ENCODE measurements at regions not wholly inside any gene's neighbourhood (a gene's known extent, or its start where the extent isn't known, plus 50 kb on each side); places are given as distances from the start of the nearest gene placed in this dataset.
"Not testable (repeated sequence)": the region's sequence is repeated elsewhere in the genome, so short reads cannot be mapped to it uniquely, and the experiment has no call there.

DNA sequence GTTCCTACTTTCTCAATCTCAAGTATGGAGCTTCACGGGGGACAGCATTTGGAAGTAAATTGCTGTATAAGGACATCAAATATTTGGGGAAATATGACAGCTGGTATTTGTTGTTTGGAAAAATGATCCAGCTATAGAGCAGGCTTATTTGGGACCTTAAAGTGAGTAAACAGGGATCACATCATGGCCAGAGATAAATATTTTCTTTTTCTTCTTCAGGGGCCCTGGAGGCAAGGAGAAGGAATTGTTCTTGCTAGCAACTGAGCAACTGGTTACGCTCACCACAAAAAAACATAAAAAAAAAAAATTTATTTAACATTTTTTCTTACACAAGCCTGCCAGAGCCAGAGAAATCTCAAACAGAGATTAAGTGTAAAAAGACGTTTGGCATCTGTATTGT, 277.2 kb upstream of the UGT8 start:
- Mint-ChIP-seq H3K36me3 (ENCODE audit: low read depth) (no peaks in the 10 kb centered on the region), H3K4me1 (ENCODE audit: low read depth) (no peaks in the 10 kb centered on the region), H3K9me3 (no peaks in the 10 kb centered on the region), H3K27ac (no peak overlapping the region), H3K4me3 (no peak overlapping the region), H3K27me3 (no peaks in the 10 kb centered on the region)
- intact Hi-C loops (cut with micrococcal nuclease): no loop called here

DNA sequence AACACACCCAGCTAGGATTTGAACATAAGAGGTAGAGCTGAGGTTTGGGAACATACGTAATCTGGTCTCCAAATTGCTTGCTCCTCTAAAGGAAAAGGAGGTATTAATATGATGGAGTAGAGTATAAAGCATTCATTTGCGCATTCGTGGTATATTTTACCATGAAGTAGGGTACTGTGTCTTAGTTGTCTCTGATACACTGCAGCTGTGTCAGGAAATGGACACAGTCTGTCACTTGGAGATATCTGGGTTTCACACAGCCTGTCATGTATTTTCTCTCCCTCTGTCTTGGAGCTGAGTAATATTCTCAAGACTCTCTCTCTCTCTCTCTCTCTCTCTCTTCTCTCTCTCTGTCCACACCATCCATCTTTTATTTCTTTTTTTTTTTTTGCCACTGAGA, 274.8 kb upstream of the UGT8 start:
- H3K4me1 Mint-ChIP-seq (ENCODE audit: low read depth): no peaks in the 10 kb centered on the region
- intact Hi-C loops (cut with micrococcal nuclease): no loop called here
- no peaks in the 10 kb centered on the region for H3K27me3 Mint-ChIP-seq
- no peaks in the 10 kb centered on the region for H3K36me3 Mint-ChIP-seq (ENCODE audit: low read depth)
- no peak overlapping the region for H3K27ac Mint-ChIP-seq
- H3K4me3 Mint-ChIP-seq: no peak overlapping the region
- no peaks in the 10 kb centered on the region for H3K9me3 Mint-ChIP-seq

DNA sequence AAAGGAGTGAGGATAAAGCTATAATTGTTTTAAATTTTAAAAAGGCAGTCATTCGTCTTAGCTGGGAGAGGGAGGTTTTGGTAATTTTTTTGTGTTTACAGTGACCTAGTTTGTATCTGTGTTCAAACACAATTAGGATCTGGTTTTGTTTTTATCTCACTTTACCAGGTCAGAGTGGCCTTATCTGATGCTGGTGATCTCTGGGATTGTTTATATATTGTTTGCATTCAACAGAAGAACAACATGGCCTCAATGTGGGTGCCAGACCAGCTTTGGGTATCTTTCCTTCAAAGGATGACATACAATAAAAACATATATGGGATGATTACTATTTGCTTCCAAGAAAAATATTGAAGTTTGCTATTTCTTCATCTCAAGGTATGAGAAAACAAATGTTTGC, 272.2 kb upstream of the UGT8 start:
- Mint-ChIP-seq H3K36me3 (ENCODE audit: low read depth) (no peaks in the 10 kb centered on the region), H3K4me1 (ENCODE audit: low read depth) (no peaks in the 10 kb centered on the region), H3K27me3 (no peaks in the 10 kb centered on the region), H3K27ac (no peak overlapping the region), H3K4me3 (no peak overlapping the region), H3K9me3 (no peaks in the 10 kb centered on the region)
- intact Hi-C loops (cut with micrococcal nuclease): no loop called here

DNA sequence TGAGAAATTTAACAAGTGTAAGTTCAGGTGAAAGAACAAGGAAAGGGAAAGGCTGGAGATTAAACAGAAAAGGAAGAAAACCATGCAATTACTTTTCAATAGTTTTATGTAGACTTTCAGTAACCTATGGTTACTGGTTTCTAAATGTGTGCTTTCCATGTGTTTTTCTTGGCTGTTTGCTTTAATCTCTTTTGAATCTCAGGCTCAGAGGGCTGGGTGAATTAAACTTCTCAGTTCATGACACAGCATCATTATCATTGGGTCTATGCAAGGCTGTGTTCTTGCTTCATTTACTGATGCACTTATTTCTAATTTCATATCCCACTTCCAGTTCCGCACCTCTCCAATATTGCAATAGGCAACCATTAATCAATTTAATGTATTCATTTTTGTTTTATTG, 266.5 kb upstream of the UGT8 start:
- Mint-ChIP-seq H3K27ac (no peak overlapping the region), H3K4me3 (no peak overlapping the region), H3K4me1 (ENCODE audit: low read depth) (no peaks in the 10 kb centered on the region), H3K9me3 (peaks cover 8% of the 10 kb centered on the region), H3K27me3 (no peaks in the 10 kb centered on the region), H3K36me3 (ENCODE audit: low read depth) (no peaks in the 10 kb centered on the region)
- intact Hi-C loops (cut with micrococcal nuclease): no loop called here

DNA sequence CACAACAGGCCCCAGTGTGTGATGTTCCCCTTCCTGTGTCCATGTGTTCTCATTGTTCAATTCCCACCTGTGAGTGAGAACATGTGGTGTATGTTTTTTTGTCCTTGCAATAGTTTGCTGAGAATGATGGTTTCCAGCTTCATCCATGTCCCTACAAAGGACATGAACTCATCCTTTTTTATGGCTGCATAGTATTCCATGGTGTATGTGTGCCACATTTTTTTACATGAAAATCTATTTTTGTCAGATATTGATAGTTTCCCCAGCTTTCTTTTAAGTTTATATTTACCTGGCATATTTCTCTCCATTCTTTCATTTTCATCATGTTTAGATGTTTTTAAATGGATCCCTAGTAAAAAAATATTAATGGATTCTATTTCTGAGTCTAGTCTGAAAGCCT, 264.2 kb upstream of the UGT8 start:
- peaks cover 11% of the 10 kb centered on the region for H3K9me3 Mint-ChIP-seq
- H3K36me3 Mint-ChIP-seq (ENCODE audit: low read depth); intact Hi-C loops (cut with micrococcal nuclease); H3K27ac Mint-ChIP-seq; H3K27me3 Mint-ChIP-seq; H3K4me1 Mint-ChIP-seq (ENCODE audit: low read depth); H3K4me3 Mint-ChIP-seq: not testable (repeated sequence)

DNA sequence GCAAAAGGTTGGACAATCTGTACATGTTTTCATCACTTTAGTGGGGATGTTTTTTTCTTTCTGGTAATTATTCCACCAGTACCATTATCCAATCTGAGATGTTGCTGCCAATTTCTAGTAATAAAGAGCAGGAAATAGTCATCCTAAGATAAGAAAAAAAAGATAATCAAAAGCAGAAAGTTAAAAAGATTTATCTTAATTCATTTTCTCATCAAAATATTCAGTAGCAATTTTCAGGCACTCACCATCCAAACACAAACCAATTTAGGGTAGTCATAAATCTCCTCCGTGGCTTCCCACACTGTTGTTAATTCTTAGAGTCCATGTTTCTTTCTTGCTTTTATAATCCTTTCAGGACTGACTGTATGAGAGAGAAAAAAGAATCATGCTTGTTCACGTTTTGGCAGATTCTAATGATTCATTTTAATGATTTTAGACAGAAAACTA, 263.7 kb upstream of the UGT8 start:
- H3K4me3 Mint-ChIP-seq: no peak overlapping the region
- H3K4me1 Mint-ChIP-seq (ENCODE audit: low read depth): no peaks in the 10 kb centered on the region
- H3K9me3 Mint-ChIP-seq: peaks cover 17% of the 10 kb centered on the region
- H3K27me3 Mint-ChIP-seq: no peaks in the 10 kb centered on the region
- no peak overlapping the region for H3K27ac Mint-ChIP-seq
- no peaks in the 10 kb centered on the region for H3K36me3 Mint-ChIP-seq (ENCODE audit: low read depth)
- intact Hi-C loops (cut with micrococcal nuclease): no loop called here

DNA sequence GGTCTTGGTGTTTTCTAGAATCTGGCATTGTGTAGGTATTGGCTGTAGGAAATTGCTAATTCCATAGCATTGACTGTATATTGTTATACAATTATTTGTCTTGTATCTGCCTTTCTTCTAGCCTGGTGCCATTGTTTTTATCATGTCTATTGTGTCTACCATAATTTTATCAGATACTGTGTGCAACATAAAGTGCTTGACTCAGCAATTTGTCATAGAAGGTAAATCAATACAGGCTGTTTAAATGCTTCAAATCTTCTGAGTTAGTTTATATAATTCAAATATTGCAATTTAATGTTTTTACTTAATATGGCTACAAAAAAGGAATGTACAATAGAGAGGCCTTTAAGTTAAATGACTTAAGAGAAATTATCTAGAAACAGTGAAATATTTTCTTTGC, 263.3 kb upstream of the UGT8 start:
- no peak overlapping the region for H3K27ac Mint-ChIP-seq
- intact Hi-C loops (cut with micrococcal nuclease): no loop called here
- H3K4me3 Mint-ChIP-seq: no peak overlapping the region
- H3K4me1 Mint-ChIP-seq (ENCODE audit: low read depth): no peaks in the 10 kb centered on the region
- H3K9me3 Mint-ChIP-seq: peaks cover 17% of the 10 kb centered on the region
- no peaks in the 10 kb centered on the region for H3K27me3 Mint-ChIP-seq
- no peaks in the 10 kb centered on the region for H3K36me3 Mint-ChIP-seq (ENCODE audit: low read depth)

DNA sequence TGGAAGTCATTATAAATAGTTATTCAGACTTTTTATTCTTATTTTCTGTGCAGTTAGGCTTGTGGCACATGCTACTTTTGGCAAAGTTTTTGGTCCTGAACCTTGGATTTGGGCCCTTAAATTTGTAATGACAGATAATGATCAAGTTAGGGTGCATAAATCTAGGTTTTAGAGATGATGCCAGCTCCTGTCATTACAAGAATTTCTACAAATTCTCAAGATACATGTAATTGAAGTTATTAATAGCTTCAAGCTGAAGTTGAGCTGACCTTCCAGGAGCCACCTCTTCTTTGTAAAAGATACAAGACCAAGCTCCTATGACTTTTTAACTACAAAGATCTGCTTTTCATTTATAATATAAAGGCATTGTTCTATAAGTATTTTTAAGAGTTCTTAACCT, 255.6 kb upstream of the UGT8 start:
- no peak overlapping the region for H3K27ac Mint-ChIP-seq
- no peaks in the 10 kb centered on the region for H3K36me3 Mint-ChIP-seq (ENCODE audit: low read depth)
- H3K9me3 Mint-ChIP-seq: peaks cover 14% of the 10 kb centered on the region
- H3K27me3 Mint-ChIP-seq: no peaks in the 10 kb centered on the region
- intact Hi-C loops (cut with micrococcal nuclease): no loop called here
- no peaks in the 10 kb centered on the region for H3K4me1 Mint-ChIP-seq (ENCODE audit: low read depth)
- H3K4me3 Mint-ChIP-seq: no peak overlapping the region

DNA sequence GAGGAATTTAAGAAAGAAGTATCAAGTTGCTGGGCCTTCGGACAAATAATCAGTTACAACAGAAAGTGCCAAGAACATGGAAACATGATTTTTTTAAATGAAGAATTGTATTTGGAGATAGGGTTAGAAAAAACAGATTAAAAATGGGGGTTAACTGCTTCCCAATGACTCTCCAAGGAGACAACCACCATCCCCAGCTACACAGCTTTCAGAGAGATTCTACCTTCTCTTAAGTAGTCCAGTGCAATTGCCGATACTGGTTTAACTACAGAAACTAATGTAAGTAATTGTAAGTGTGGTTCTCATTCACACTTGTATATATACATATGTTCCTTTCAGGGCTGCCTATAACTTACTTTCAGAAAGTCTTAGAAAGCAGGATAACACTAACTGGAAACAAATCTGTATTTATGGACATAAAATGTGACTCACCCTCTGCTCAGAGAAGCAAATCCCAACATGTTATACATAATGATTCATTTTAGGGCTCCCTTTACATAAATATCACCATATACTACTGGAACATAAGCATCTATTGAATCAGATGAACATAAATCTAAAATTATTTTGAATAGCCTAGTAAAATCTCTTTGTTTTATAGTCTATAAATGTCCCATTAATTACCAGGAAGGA, 248.9 kb upstream of the UGT8 start:
- Mint-ChIP-seq H3K36me3 (ENCODE audit: low read depth) (no peaks in the 10 kb centered on the region), H3K4me3 (no peak overlapping the region), H3K27ac (no peak overlapping the region), H3K4me1 (ENCODE audit: low read depth) (no peaks in the 10 kb centered on the region), H3K9me3 (peaks cover 27% of the 10 kb centered on the region), H3K27me3 (no peaks in the 10 kb centered on the region)
- intact Hi-C loops (cut with micrococcal nuclease): no loop called here

DNA sequence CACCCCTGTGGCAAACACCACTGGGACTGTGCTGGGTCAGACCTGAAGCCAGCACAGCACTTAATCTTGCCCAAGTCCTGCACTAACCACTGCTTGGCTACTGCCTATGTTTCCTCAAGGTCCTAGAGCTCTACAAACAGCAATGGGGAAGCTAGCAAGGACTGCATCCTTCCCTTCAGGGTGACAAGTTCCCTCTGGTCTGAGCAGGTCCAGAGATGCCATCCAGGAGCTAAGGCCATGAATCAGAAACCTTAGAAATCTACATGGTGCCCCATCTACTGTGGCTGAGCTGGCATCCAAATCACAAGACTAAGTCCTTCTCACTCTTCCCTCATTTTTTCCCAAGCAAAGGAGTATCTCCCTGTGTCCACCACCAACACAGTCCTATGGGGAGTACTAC, 239.7 kb upstream of the UGT8 start:
- intact Hi-C loops (cut with micrococcal nuclease): no loop called here
- Mint-ChIP-seq H3K4me1 (ENCODE audit: low read depth) (no peaks in the 10 kb centered on the region), H3K27me3 (no peaks in the 10 kb centered on the region), H3K36me3 (ENCODE audit: low read depth) (no peaks in the 10 kb centered on the region), H3K9me3 (peaks cover 10% of the 10 kb centered on the region), H3K4me3 (no peak overlapping the region), H3K27ac (no peak overlapping the region)

DNA sequence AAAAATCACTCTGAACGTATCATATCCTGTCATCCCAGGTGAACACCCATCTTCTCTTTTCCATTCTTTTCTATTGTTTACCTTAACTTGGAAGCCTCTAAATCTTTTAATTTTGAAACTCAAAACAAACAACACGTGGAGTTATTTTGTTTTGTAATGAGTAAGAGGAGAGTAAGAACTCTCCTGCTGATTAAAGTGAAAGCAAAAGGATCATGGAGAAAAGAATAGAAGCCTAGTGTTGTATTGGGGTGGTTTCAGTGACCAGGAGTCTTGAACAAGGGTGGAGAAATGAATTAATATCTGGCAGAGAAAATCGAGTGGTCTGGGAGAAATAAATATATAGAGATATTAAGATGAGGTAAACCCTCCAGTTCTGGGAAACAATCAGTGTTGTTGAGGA, 237.4 kb upstream of the UGT8 start:
- intact Hi-C loops (cut with micrococcal nuclease): no loop called here
- H3K27me3 Mint-ChIP-seq: no peaks in the 10 kb centered on the region
- H3K36me3 Mint-ChIP-seq (ENCODE audit: low read depth): no peaks in the 10 kb centered on the region
- H3K27ac Mint-ChIP-seq: no peak overlapping the region
- no peaks in the 10 kb centered on the region for H3K4me1 Mint-ChIP-seq (ENCODE audit: low read depth)
- no peaks in the 10 kb centered on the region for H3K9me3 Mint-ChIP-seq
- H3K4me3 Mint-ChIP-seq: no peak overlapping the region

DNA sequence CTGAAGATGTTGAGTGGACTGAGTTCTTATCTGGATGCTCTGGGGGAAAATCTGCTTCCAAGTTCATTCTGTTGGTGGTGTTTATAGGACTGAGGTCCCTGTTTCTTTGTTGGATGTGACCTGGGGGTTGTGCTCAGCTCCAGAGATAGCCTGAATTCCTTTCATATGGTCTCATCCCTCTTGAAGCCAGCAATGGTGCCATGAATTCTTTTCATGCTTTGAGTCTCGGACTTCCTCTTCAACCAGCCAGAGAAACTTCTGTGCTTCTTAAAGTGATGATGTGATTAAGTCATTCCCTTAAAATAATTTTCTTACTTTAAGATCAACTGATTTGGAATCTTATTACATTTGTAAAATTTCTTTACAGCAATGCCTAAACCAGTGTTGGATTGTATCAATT, 233.8 kb upstream of the UGT8 start:
- Mint-ChIP-seq H3K36me3 (ENCODE audit: low read depth) (no peaks in the 10 kb centered on the region), H3K4me1 (ENCODE audit: low read depth) (no peaks in the 10 kb centered on the region), H3K4me3 (no peak overlapping the region), H3K27ac (no peak overlapping the region), H3K9me3 (no peaks in the 10 kb centered on the region), H3K27me3 (no peaks in the 10 kb centered on the region)
- intact Hi-C loops (cut with micrococcal nuclease): no loop called here

DNA sequence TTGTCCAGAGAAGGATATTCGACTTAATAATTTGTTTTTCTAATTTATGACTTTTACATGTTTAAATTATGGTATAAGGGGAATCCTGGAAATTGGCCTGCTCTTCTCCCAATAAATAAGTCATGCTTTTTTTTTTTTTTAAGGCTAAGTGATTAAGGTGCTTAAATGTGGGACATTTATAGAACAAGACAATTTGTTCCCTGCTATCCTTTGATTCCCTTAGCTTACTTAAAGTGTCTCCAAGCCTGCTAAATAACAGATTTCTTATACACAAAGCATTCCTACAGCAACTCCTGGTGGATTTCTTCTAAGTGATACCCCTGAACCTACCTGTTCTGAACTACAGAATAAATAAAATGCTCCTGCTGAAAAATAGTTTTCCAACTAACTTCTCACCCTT, 233.0 kb upstream of the UGT8 start:
- intact Hi-C loops (cut with micrococcal nuclease): no loop called here
- no peaks in the 10 kb centered on the region for H3K27me3 Mint-ChIP-seq
- H3K36me3 Mint-ChIP-seq (ENCODE audit: low read depth): no peaks in the 10 kb centered on the region
- H3K4me3 Mint-ChIP-seq: no peak overlapping the region
- no peak overlapping the region for H3K27ac Mint-ChIP-seq
- H3K9me3 Mint-ChIP-seq: no peaks in the 10 kb centered on the region
- H3K4me1 Mint-ChIP-seq (ENCODE audit: low read depth): no peaks in the 10 kb centered on the region

DNA sequence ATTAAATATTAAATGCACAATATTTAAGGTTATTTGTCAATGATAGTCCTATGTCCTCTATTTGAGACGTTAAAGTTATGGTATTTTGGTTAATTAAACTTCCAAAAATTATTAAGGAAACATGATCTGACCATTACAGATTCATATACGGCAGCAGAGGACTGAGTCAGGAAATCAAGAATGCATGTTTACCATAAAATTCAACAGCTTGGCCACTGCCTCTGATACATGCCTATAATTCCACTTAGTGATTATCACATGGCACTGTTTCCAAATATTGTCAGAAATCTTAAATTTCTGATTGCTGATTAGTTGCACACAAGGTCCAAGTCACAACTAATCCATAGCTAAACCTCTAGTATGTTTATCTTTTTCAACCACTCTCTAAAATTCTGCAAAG, 232.2 kb upstream of the UGT8 start:
- intact Hi-C loops (cut with micrococcal nuclease): no loop called here
- no peak overlapping the region for H3K4me3 Mint-ChIP-seq
- H3K27ac Mint-ChIP-seq: no peak overlapping the region
- H3K9me3 Mint-ChIP-seq: no peaks in the 10 kb centered on the region
- H3K4me1 Mint-ChIP-seq (ENCODE audit: low read depth): no peaks in the 10 kb centered on the region
- no peaks in the 10 kb centered on the region for H3K36me3 Mint-ChIP-seq (ENCODE audit: low read depth)
- H3K27me3 Mint-ChIP-seq: no peaks in the 10 kb centered on the region

DNA sequence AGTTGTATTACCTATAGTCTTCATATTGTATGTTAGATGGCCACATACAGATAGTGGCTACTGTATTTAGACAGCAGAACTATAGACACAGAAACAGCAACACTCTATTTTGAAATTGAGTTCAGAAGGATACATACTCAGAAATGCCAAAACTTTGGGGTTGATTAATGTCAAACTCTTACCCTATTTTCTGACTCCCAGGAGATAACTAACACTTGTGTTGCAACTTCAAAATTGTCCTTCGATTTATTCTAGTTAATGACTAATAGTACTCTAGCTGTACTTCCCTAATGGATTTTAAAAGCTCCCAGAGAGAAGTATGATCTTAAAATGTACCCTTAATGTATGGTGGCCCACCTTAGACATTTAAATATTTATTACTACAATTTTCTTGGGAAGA, 229.9 kb upstream of the UGT8 start:
- Mint-ChIP-seq H3K36me3 (ENCODE audit: low read depth) (no peaks in the 10 kb centered on the region), H3K27ac (no peak overlapping the region), H3K9me3 (no peaks in the 10 kb centered on the region), H3K27me3 (no peaks in the 10 kb centered on the region), H3K4me3 (no peak overlapping the region), H3K4me1 (ENCODE audit: low read depth) (no peaks in the 10 kb centered on the region)
- intact Hi-C loops (cut with micrococcal nuclease): no loop called here
